WTC11 (cell line): ENCODE measurements at regions not wholly inside any gene's neighbourhood (a gene's known extent, or its start where the extent isn't known, plus 50 kb on each side); places are given as distances from the start of the nearest gene placed in this dataset.

Source experiments
- ATAC-seq: fragments of 200-7000 bp; cut with Tn5 transposase; 2 replicates; pipeline ENCODE4 v1.10.0; 2021; ENCODE audit warnings: mild to moderate bottlenecking, moderate library complexity
- CTCF ChIA-PET: fragments of 300-600 bp; sonication (Branson Sonifier 250); formaldehyde crosslinking; loops from one replicate; lab custom pipeline; 2021; ENCODE audit warnings: antibody characterized with exemption; lab: Charles Lee
- POLR2A ChIA-PET: fragments of 350-600 bp; sonication (Branson Sonifier 250); formaldehyde crosslinking; loops from one replicate; lab custom pipeline; 2021; ENCODE audit warnings: antibody characterized with exemption; lab: Charles Lee
- DNase-seq: peaks from one replicate; pipeline ENCODE4 v3.0.0; 2021; ENCODE audit warnings: low spot score
- H3K27ac Mint-ChIP-seq: 2 replicates; pipeline ENCODE4 v1.8.0; 2021; ENCODE audit warnings: mixed read lengths
- H3K27me3 Mint-ChIP-seq: 2 replicates; pipeline ENCODE4 v1.8.0; 2021; ENCODE audit warnings: low read depth, mild to moderate bottlenecking, moderate library complexity, mixed read lengths
- H3K36me3 Mint-ChIP-seq: 2 replicates; pipeline ENCODE4 v1.8.0; 2021; ENCODE audit warnings: mixed read lengths
- H3K4me1 Mint-ChIP-seq: 2 replicates; pipeline ENCODE4 v1.8.0; 2022; ENCODE audit warnings: mixed read lengths
- H3K4me3 Mint-ChIP-seq: 2 replicates; pipeline ENCODE4 v1.8.0; 2021; ENCODE audit warnings: mild to moderate bottlenecking, moderate library complexity, mixed read lengths
- H3K9me3 Mint-ChIP-seq: 2 replicates; pipeline ENCODE4 v1.8.0; 2021; ENCODE audit warnings: mixed read lengths
- FOXK1 ChIP-seq: sonication (generic); formaldehyde crosslinking; IDR thresholded peaks from 2 replicates; pipeline ENCODE4 v1.8.0; 2022; ENCODE audit warnings: mild to moderate bottlenecking, moderate library complexity, missing genetic modification reagents
- GRHL2 ChIP-seq: fragments of 250-450 bp; sonication (Bioruptor Pico); IDR thresholded peaks from 2 replicates; pipeline ENCODE4 v1.8.0; 2022; ENCODE audit warnings: mild to moderate bottlenecking, moderate library complexity; ENCODE audit not compliant: insufficient replicate concordance, severe bottlenecking
- GTF2I ChIP-seq: fragments of 250-450 bp; sonication (Bioruptor Pico); conservative IDR thresholded peaks from 2 replicates; pipeline ENCODE4 v1.4.0; 2021; ENCODE audit warnings: mild to moderate bottlenecking
- KAT7 ChIP-seq: sonication (generic); formaldehyde crosslinking; IDR thresholded peaks from 2 replicates; pipeline ENCODE4 v1.8.1; 2023; ENCODE audit warnings: missing genetic modification reagents, mild to moderate bottlenecking, borderline replicate concordance
- NFE2L1 ChIP-seq: sonication (generic); formaldehyde crosslinking; IDR thresholded peaks from 2 replicates; pipeline ENCODE4 v1.8.1; 2023; ENCODE audit warnings: missing genetic modification reagents
- NFYB ChIP-seq: sonication (generic); formaldehyde crosslinking; conservative IDR thresholded peaks from 2 replicates; pipeline ENCODE4 v1.8.0; 2022; ENCODE audit warnings: low read depth, missing genetic modification reagents
- NR1H2 ChIP-seq: sonication (generic); formaldehyde crosslinking; IDR thresholded peaks from 2 replicates; pipeline ENCODE4 v1.9.0; 2021; ENCODE audit warnings: mild to moderate bottlenecking, moderate library complexity, missing genetic modification reagents
- RELA ChIP-seq: sonication (generic); formaldehyde crosslinking; IDR thresholded peaks from 2 replicates; pipeline ENCODE4 v1.8.1; 2022; ENCODE audit warnings: missing genetic modification reagents, mild to moderate bottlenecking, borderline replicate concordance
- SMAD3 ChIP-seq: sonication (generic); formaldehyde crosslinking; IDR thresholded peaks from 2 replicates; pipeline ENCODE4 v1.8.0; 2022; ENCODE audit warnings: missing genetic modification reagents, mild to moderate bottlenecking, borderline replicate concordance
- SOX15 ChIP-seq: fragments of 250-450 bp; sonication (Bioruptor Pico); IDR thresholded peaks from 2 replicates; pipeline ENCODE4 v1.9.0; 2021; ENCODE audit warnings: mild to moderate bottlenecking
- SP1 ChIP-seq: sonication (generic); formaldehyde crosslinking; conservative IDR thresholded peaks from 2 replicates; pipeline ENCODE4 v1.8.1; 2022; ENCODE audit warnings: missing genetic modification reagents
- TCF7 ChIP-seq: sonication (generic); formaldehyde crosslinking; IDR thresholded peaks from 2 replicates; pipeline ENCODE4 v1.8.0; 2022; ENCODE audit warnings: mild to moderate bottlenecking, low read depth, missing genetic modification reagents, moderate library complexity
- TEAD4 ChIP-seq: sonication (generic); formaldehyde crosslinking; IDR thresholded peaks from 2 replicates; pipeline ENCODE4 v1.8.0; 2022; ENCODE audit warnings: mild to moderate bottlenecking, missing genetic modification reagents
- ZNF232 ChIP-seq: sonication (generic); formaldehyde crosslinking; IDR thresholded peaks from 2 replicates; pipeline ENCODE4 v1.8.0; 2022; ENCODE audit warnings: mild to moderate bottlenecking, missing genetic modification reagents
- ZNF263 ChIP-seq: sonication (generic); formaldehyde crosslinking; IDR thresholded peaks from 2 replicates; pipeline ENCODE4 v1.8.1; 2022; ENCODE audit warnings: low read depth, mild to moderate bottlenecking, moderate library complexity, missing genetic modification reagents
- ZNF396 ChIP-seq: fragments of 250-450 bp; sonication (Bioruptor Pico); IDR thresholded peaks from 2 replicates; pipeline ENCODE4 v1.8.0; 2021; ENCODE audit warnings: mild to moderate bottlenecking, moderate library complexity, borderline replicate concordance
- ZNF671 ChIP-seq: fragments of 250-450 bp; sonication (Bioruptor Pico); IDR thresholded peaks from 2 replicates; pipeline ENCODE4 v1.8.0; 2021; ENCODE audit warnings: mild to moderate bottlenecking
- TF ChIP-seq, protein P1 (sequence below): sonication (generic); formaldehyde crosslinking; IDR thresholded peaks from 2 replicates; pipeline ENCODE4 v1.8.0; 2023; ENCODE audit warnings: mild to moderate bottlenecking, missing genetic modification reagents
- TF ChIP-seq, protein P2 (sequence below): sonication (generic); formaldehyde crosslinking; IDR thresholded peaks from 2 replicates; pipeline ENCODE4 v1.8.0; 2022; ENCODE audit warnings: mild to moderate bottlenecking, missing genetic modification reagents
- TF ChIP-seq, protein P3 (sequence below): fragments of 200-600 bp; IDR thresholded peaks from 2 replicates; pipeline ENCODE4 v1.8.0; 2022; ENCODE audit warnings: antibody characterized with exemption
- TF ChIP-seq, protein P4 (sequence below): fragments of 250-450 bp; sonication (Bioruptor Pico); IDR thresholded peaks from 2 replicates; pipeline ENCODE4 v2.1.2; 2022; ENCODE audit warnings: mild to moderate bottlenecking, moderate library complexity
- TF ChIP-seq, protein P5 (sequence below): sonication (generic); formaldehyde crosslinking; IDR thresholded peaks from 2 replicates; pipeline ENCODE4 v1.8.1; 2022; ENCODE audit warnings: missing genetic modification reagents, borderline replicate concordance

DNA sequence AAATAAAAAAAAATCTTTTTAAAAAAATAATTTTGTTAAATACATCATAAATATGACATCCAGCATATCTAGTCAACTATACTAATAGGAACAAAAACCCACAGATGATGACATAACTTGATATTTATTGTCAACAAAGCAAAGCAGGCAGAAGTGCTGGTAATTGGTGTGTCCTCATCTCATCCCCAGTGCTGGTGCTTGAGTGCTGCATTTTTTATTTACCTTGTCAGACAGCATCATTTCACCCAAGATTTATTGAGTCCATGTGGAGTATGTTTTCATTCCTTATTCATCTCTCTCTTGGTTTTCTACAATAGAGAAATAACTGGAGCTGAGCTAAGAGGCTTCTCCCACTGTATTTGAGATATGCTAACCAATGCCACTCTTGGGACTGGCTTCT lies 191.6 kb upstream of the SLC14A2 start:
- Mint-ChIP-seq H3K4me1 (peaks cover 6% of the 10 kb centered on the region), H3K4me3 (no peak overlapping the region), H3K27ac (no peak overlapping the region), H3K9me3 (no peaks in the 10 kb centered on the region), H3K27me3 (no peaks in the 10 kb centered on the region), H3K36me3 (no peaks in the 10 kb centered on the region)
- ChIA-PET POLR2A (no interaction called here), CTCF (interaction anchor here (0.6 kb wide), 1 partner anchor 744 kb away, joined by 3 read pairs; no protein-coding TSS in a partner anchor)
- DNase-seq, result no peak
- no peak for ATAC-seq
- TF ChIP-seq ZNF671 (CRISPR knock-in tag) (no peak), RELA (no peak), ZNF396 (no peak)
- TF ChIP-seq, all 79 proteins: peak for 0

DNA sequence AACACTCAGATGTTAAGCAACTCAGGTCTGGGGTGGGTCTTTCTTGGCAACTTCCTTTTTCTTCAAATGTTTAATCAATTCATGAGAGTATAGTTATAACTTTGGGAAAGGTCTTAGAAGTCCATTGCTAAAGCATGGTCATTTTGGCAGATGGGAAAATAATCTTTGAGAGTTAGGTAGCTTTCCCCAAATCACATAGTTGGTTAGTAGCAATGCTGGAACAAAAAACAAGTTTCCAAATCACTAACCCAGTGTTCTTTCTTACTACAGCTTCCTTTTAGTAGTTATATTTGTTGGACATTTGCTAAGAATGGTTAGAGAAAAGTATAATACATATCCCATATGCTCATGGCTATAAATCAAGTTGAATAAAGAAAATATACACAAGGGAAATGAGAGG lies 185.2 kb upstream of the SLC14A2 start:
- Mint-ChIP-seq H3K9me3 (no peaks in the 10 kb centered on the region), H3K4me3 (no peak overlapping the region), H3K27me3 (no peaks in the 10 kb centered on the region; the same call in 1 of the 2 replicates), H3K36me3 (no peaks in the 10 kb centered on the region), H3K27ac (no peak overlapping the region), H3K4me1 (peaks cover 6% of the 10 kb centered on the region)
- CTCF ChIA-PET, result no interaction called here
- TF ChIP-seq, protein P1, sequence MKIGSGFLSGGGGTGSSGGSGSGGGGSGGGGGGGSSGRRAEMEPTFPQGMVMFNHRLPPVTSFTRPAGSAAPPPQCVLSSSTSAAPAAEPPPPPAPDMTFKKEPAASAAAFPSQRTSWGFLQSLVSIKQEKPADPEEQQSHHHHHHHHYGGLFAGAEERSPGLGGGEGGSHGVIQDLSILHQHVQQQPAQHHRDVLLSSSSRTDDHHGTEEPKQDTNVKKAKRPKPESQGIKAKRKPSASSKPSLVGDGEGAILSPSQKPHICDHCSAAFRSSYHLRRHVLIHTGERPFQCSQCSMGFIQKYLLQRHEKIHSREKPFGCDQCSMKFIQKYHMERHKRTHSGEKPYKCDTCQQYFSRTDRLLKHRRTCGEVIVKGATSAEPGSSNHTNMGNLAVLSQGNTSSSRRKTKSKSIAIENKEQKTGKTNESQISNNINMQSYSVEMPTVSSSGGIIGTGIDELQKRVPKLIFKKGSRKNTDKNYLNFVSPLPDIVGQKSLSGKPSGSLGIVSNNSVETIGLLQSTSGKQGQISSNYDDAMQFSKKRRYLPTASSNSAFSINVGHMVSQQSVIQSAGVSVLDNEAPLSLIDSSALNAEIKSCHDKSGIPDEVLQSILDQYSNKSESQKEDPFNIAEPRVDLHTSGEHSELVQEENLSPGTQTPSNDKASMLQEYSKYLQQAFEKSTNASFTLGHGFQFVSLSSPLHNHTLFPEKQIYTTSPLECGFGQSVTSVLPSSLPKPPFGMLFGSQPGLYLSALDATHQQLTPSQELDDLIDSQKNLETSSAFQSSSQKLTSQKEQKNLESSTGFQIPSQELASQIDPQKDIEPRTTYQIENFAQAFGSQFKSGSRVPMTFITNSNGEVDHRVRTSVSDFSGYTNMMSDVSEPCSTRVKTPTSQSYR (CRISPR knock-in tag), result no peak
- no peak for TF ChIP-seq GTF2I (CRISPR knock-in tag)
- TF ChIP-seq KAT7 (CRISPR knock-in tag), result no peak
- no peak for TF ChIP-seq SP1 (CRISPR knock-in tag)
- TF ChIP-seq, protein P2, sequence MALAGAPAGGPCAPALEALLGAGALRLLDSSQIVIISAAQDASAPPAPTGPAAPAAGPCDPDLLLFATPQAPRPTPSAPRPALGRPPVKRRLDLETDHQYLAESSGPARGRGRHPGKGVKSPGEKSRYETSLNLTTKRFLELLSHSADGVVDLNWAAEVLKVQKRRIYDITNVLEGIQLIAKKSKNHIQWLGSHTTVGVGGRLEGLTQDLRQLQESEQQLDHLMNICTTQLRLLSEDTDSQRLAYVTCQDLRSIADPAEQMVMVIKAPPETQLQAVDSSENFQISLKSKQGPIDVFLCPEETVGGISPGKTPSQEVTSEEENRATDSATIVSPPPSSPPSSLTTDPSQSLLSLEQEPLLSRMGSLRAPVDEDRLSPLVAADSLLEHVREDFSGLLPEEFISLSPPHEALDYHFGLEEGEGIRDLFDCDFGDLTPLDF, result no peak
- TF ChIP-seq TEAD4 (CRISPR knock-in tag), result no peak
- no peak for TF ChIP-seq GRHL2
- no peak for TF ChIP-seq ZNF396
- TF ChIP-seq NFE2L1 (CRISPR knock-in tag), result no peak
- TF ChIP-seq NR1H2 (CRISPR knock-in tag), result no peak
- no peak for TF ChIP-seq TCF7 (CRISPR knock-in tag)
- TF ChIP-seq, protein P3, sequence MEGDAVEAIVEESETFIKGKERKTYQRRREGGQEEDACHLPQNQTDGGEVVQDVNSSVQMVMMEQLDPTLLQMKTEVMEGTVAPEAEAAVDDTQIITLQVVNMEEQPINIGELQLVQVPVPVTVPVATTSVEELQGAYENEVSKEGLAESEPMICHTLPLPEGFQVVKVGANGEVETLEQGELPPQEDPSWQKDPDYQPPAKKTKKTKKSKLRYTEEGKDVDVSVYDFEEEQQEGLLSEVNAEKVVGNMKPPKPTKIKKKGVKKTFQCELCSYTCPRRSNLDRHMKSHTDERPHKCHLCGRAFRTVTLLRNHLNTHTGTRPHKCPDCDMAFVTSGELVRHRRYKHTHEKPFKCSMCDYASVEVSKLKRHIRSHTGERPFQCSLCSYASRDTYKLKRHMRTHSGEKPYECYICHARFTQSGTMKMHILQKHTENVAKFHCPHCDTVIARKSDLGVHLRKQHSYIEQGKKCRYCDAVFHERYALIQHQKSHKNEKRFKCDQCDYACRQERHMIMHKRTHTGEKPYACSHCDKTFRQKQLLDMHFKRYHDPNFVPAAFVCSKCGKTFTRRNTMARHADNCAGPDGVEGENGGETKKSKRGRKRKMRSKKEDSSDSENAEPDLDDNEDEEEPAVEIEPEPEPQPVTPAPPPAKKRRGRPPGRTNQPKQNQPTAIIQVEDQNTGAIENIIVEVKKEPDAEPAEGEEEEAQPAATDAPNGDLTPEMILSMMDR, result no peak
- TF ChIP-seq, protein P4, sequence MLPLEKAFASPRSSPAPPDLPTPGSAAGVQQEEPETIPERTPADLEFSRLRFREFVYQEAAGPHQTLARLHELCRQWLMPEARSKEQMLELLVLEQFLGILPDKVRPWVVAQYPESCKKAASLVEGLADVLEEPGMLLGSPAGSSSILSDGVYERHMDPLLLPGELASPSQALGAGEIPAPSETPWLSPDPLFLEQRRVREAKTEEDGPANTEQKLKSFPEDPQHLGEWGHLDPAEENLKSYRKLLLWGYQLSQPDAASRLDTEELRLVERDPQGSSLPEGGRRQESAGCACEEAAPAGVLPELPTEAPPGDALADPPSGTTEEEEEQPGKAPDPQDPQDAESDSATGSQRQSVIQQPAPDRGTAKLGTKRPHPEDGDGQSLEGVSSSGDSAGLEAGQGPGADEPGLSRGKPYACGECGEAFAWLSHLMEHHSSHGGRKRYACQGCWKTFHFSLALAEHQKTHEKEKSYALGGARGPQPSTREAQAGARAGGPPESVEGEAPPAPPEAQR (CRISPR knock-in tag), result no peak
- TF ChIP-seq ZNF263 (CRISPR knock-in tag), result no peak
- no peak for TF ChIP-seq ZNF232 (CRISPR knock-in tag)
- TF ChIP-seq FOXK1 (CRISPR knock-in tag), result no peak
- TF ChIP-seq SOX15 (CRISPR knock-in tag), result no peak
- TF ChIP-seq NFYB (CRISPR knock-in tag), result no peak
- TF ChIP-seq, protein P5, sequence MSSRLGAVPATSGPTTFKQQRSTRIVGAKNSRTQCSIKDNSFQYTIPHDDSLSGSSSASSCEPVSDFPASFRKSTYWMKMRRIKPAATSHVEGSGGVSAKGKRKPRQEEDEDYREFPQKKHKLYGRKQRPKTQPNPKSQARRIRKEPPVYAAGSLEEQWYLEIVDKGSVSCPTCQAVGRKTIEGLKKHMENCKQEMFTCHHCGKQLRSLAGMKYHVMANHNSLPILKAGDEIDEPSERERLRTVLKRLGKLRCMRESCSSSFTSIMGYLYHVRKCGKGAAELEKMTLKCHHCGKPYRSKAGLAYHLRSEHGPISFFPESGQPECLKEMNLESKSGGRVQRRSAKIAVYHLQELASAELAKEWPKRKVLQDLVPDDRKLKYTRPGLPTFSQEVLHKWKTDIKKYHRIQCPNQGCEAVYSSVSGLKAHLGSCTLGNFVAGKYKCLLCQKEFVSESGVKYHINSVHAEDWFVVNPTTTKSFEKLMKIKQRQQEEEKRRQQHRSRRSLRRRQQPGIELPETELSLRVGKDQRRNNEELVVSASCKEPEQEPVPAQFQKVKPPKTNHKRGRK (CRISPR knock-in tag), result no peak
- no peak for TF ChIP-seq SMAD3 (CRISPR knock-in tag)
- ATAC-seq (no peak), DNase-seq (no peak)
- POLR2A ChIA-PET, result no interaction called here
